ENCODE measurements at regions not wholly inside any gene's neighbourhood (a gene's known extent, or its start where the extent isn't known, plus 50 kb on each side); places are given as distances from the start of the nearest gene placed in this dataset.

DNA sequence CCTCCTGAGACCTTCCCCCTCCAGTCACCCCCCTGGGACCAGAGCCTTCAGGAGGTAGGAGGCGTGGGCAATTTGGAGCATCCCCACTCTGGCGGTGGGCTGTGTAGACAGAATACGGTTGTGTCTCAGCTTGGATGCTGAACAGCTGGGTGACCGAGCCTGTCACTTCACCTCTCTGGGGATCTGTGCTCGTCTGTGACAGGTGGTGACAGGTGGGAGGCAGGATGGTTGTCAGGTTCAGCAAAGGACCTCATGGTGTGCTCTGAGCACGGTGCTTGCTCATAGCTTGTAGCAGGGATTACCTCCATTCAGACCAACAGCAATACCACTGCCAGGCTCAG, 186.5 kb upstream of the HS6ST1 start:
- TF ChIP-seq, protein P1, sequence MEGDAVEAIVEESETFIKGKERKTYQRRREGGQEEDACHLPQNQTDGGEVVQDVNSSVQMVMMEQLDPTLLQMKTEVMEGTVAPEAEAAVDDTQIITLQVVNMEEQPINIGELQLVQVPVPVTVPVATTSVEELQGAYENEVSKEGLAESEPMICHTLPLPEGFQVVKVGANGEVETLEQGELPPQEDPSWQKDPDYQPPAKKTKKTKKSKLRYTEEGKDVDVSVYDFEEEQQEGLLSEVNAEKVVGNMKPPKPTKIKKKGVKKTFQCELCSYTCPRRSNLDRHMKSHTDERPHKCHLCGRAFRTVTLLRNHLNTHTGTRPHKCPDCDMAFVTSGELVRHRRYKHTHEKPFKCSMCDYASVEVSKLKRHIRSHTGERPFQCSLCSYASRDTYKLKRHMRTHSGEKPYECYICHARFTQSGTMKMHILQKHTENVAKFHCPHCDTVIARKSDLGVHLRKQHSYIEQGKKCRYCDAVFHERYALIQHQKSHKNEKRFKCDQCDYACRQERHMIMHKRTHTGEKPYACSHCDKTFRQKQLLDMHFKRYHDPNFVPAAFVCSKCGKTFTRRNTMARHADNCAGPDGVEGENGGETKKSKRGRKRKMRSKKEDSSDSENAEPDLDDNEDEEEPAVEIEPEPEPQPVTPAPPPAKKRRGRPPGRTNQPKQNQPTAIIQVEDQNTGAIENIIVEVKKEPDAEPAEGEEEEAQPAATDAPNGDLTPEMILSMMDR (IDR thresholded peaks at IDR 0.05), result no peak
- no peak for TF ChIP-seq POLR2A (IDR thresholded peaks at IDR 0.05)

Data from prostate gland (tissue), 2 donors.